ENCODE measurements at regions not wholly inside any gene's neighbourhood (a gene's known extent, or its start where the extent isn't known, plus 50 kb on each side); places are given as distances from the start of the nearest gene placed in this dataset.

DNA sequence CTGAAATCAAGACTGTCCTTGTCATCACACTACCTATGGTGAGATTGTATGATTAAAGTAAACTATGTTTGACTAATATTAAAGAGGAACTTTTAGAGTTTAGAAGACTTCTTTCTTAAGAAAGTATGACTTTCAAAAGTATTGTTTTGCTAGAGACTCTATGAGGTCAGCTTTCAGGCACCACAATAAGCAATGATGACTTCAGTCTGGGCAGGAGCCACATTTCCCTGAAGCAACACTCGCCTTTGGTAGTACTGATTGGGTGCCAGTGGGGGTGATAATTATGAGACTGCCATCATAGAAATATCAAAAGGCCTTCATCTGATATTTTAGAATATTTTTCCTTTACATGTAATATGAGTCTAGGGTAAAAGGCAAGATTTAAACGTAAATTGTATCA, 212.6 kb downstream of the DTHD1 start:
- Histone ChIP-seq H3K4me1 (no peaks in the 10 kb centered on the region), H3K9me3 (no peaks in the 10 kb centered on the region), H3K4me3 (no peak overlapping the region), H3K27ac (no peak overlapping the region), H3K36me3 (no peaks in the 10 kb centered on the region), H3K27me3 (no peaks in the 10 kb centered on the region)
- DNase-seq (no peak), ATAC-seq (no peak)
- TF ChIP-seq POLR2A (IDR thresholded peaks at IDR 0.05), result no peak
- TF ChIP-seq, protein P1, sequence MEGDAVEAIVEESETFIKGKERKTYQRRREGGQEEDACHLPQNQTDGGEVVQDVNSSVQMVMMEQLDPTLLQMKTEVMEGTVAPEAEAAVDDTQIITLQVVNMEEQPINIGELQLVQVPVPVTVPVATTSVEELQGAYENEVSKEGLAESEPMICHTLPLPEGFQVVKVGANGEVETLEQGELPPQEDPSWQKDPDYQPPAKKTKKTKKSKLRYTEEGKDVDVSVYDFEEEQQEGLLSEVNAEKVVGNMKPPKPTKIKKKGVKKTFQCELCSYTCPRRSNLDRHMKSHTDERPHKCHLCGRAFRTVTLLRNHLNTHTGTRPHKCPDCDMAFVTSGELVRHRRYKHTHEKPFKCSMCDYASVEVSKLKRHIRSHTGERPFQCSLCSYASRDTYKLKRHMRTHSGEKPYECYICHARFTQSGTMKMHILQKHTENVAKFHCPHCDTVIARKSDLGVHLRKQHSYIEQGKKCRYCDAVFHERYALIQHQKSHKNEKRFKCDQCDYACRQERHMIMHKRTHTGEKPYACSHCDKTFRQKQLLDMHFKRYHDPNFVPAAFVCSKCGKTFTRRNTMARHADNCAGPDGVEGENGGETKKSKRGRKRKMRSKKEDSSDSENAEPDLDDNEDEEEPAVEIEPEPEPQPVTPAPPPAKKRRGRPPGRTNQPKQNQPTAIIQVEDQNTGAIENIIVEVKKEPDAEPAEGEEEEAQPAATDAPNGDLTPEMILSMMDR (IDR thresholded peaks at IDR 0.05 in 4 of 5, conservative IDR thresholded peaks at IDR 0.05 in 1 of 5), result no peak
- in situ Hi-C loops (cut with MboI; ENCODE audit: low sequenced_read_pairs in 4 of 4) (no loop called here), intact Hi-C loops (cut with DNase I; ENCODE audit: low total_unique reads) (no loop called here)

DNA sequence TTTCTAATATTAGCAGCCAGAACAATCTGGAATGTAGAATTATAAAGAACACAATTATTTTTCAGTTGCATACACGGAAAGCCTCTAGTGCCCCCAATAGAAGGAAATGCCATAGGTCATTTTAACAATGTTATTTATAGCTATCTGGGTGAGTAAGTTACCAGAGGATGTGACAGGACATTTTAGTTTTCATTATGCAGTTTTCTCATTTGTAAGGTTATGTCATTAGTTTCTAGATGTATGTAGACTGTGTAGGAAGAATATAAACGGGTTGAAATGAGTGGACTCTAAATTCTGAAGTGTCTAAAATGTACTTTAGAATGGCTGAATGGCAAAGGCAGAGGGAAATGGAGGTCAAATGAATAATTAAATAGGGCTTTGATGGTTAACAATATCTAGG, 213.3 kb downstream of the DTHD1 start:
- H3K9me3 ChIP-seq, result no peaks in the 10 kb centered on the region
- no peak overlapping the region for H3K4me3 ChIP-seq
- intact Hi-C loops (cut with DNase I; ENCODE audit: low total_unique reads), result no loop called here
- no peak overlapping the region for H3K27ac ChIP-seq
- TF ChIP-seq, protein P1 (IDR thresholded peaks at IDR 0.05 in 4 of 5, conservative IDR thresholded peaks at IDR 0.05 in 1 of 5), result no peak
- TF ChIP-seq POLR2A (IDR thresholded peaks at IDR 0.05), result no peak
- no peak for DNase-seq
- no peaks in the 10 kb centered on the region for H3K27me3 ChIP-seq
- H3K4me1 ChIP-seq, result no peaks in the 10 kb centered on the region
- no peak for ATAC-seq
- H3K36me3 ChIP-seq, result no peaks in the 10 kb centered on the region
- in situ Hi-C loops (cut with MboI; ENCODE audit: low sequenced_read_pairs in 4 of 4), result no loop called here

DNA sequence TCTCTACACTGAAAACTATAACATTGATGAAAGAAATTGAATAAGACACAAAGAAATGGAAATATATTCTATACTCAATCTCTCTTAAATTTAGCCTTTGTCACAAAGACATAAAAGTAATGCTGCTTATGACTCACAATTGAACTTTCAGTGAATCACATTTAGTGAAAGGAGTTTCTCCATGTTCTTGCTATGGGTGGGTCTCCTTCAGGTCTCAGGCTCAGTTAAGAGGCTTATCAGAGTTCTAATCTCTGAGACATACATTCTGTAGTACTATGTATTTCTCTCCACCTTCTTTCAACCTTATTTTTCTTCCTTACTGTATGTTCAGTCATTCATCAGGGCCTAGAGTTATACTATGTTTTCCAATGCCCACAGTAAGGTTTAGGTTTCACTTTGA, 220.9 kb downstream of the DTHD1 start:
- intact Hi-C loops (cut with DNase I; ENCODE audit: low total_unique reads), result no loop called here
- no peaks in the 10 kb centered on the region for H3K9me3 ChIP-seq

DNA sequence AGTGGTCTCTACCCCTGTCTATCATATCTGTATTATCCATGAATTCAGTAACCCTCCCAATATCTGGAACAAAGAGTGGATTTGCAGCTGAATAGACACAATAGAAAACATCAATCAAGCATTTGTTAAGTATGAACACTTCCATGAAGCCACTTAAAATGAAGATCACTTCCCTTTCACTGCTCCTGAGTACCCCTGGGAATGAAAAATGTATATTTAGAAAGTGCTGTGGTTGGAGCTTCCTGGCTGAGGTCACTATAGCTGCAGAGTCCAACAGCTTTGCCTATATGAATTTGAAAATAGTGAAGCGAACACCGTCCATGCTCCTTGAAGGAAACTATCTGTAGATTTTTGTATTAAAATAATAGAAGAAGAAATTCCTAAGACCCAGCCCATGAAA, 227.0 kb downstream of the DTHD1 start:
- in situ Hi-C loops (cut with MboI; ENCODE audit: low sequenced_read_pairs in 4 of 4), result no loop called here
- no peak for DNase-seq
- H3K27me3 ChIP-seq, result no peaks in the 10 kb centered on the region

More for the DNA sequence above, 220.9 kb downstream of the DTHD1 start:
- TF ChIP-seq, protein P1 (IDR thresholded peaks at IDR 0.05 in 4 of 5, conservative IDR thresholded peaks at IDR 0.05 in 1 of 5), result no peak
- no peak for TF ChIP-seq POLR2A (IDR thresholded peaks at IDR 0.05)
- in situ Hi-C loops (cut with MboI; ENCODE audit: low sequenced_read_pairs in 4 of 4), result no loop called here
- Histone ChIP-seq H3K36me3 (no peaks in the 10 kb centered on the region), H3K4me1 (no peaks in the 10 kb centered on the region), H3K27me3 (no peaks in the 10 kb centered on the region), H3K4me3 (no peak overlapping the region), H3K27ac (no peak overlapping the region)
- no peak for DNase-seq
- ATAC-seq, result no peak

DNA sequence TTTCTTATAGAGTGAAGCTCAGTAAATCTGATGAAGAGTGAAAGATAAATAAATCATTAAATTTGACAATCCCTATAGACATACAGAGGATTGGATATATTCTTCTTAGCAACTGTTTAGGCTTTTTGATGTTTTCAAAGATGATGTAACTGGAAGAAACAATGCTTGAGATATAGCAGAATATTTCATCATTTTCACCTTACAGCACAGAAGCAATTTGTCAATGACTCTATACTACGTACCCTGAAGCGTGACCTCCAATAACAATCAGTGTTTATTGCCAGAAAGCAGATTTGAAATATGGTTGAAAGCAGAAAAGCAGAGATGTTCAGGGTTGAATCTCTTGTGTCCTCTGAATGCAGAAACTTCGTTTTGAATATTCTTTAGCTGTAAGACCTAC, 228.4 kb downstream of the DTHD1 start:
- in situ Hi-C loops (cut with MboI; ENCODE audit: low sequenced_read_pairs in 4 of 4), result no loop called here
- TF ChIP-seq, protein P1 (IDR thresholded peaks at IDR 0.05 in 4 of 5, conservative IDR thresholded peaks at IDR 0.05 in 1 of 5), result no peak
- TF ChIP-seq POLR2A (IDR thresholded peaks at IDR 0.05), result no peak

More for the DNA sequence above, 227.0 kb downstream of the DTHD1 start:
- ATAC-seq, result no peak
- TF ChIP-seq, protein P1 (IDR thresholded peaks at IDR 0.05 in 4 of 5, conservative IDR thresholded peaks at IDR 0.05 in 1 of 5), result no peak
- TF ChIP-seq POLR2A (IDR thresholded peaks at IDR 0.05), result no peak
- no peaks in the 10 kb centered on the region for H3K4me1 ChIP-seq
- no peaks in the 10 kb centered on the region for H3K36me3 ChIP-seq
- no peak overlapping the region for H3K27ac ChIP-seq
- H3K9me3 ChIP-seq, result no peaks in the 10 kb centered on the region
- intact Hi-C loops (cut with DNase I; ENCODE audit: low total_unique reads), result no loop called here
- H3K4me3 ChIP-seq, result no peak overlapping the region

More for the DNA sequence above, 228.4 kb downstream of the DTHD1 start:
- ATAC-seq, result no peak
- no peaks in the 10 kb centered on the region for H3K9me3 ChIP-seq
- no peaks in the 10 kb centered on the region for H3K36me3 ChIP-seq
- intact Hi-C loops (cut with DNase I; ENCODE audit: low total_unique reads), result no loop called here
- no peaks in the 10 kb centered on the region for H3K4me1 ChIP-seq
- H3K27ac ChIP-seq, result no peak overlapping the region
- no peak for DNase-seq
- no peaks in the 10 kb centered on the region for H3K27me3 ChIP-seq
- no peak overlapping the region for H3K4me3 ChIP-seq

All from gastrocnemius medialis (tissue), 4 donors.